HepG2 (cell line): ENCODE measurements at regions not wholly inside any gene's neighbourhood (a gene's known extent, or its start where the extent isn't known, plus 50 kb on each side); places are given as distances from the start of the nearest gene placed in this dataset.

ENCODE experiments used
- ATAC-seq: fragments of 200-7000 bp; cut with Tn5 transposase; 3 replicates; pipeline ENCODE4 v1.9.1; 2020; ENCODE audit warnings: mild to moderate bottlenecking, moderate library complexity
- BruUV-seq: library from RNA; stranded (reverse); fragments of 400-500 nt; replicated peaks from 2 replicates; lab custom pipeline; 2021; lab: Mats Ljungman, UMichigan
- CTCF ChIA-PET: fragments of 300-600 bp; formaldehyde crosslinking; extraction: SDS; loops from one replicate; lab custom pipeline; 2021; ENCODE audit warnings: low total read pairs, inconsistent platforms, low intra/inter-chr PET ratio; lab: Yijun Ruan, JAX
- POLR2A ChIA-PET: fragments of 350-600 bp; sonication (Branson Sonifier 250); formaldehyde crosslinking; loops from one replicate; lab custom pipeline; 2020; ENCODE audit warnings: antibody characterized with exemption, inconsistent platforms; lab: Yijun Ruan, JAX
- DNase-seq: peaks from one replicate; pipeline ENCODE4 v3.0.0-alpha.2; 2015; ENCODE audit warnings: low spot score
- FAIRE-seq: peaks from 3 replicates; lab custom pipeline; 2011; peaks lifted over from hg19 to GRCh38; lab: Jason Lieb, UNC
- H2AFZ ChIP-seq: one replicate; pipeline ENCODE4 v1.6.1; 2011; ENCODE audit warnings: low read length, inconsistent platforms
- H3K27ac ChIP-seq: fragments of 300-600 bp; 3 replicates; pipeline ENCODE4 v1.8.0; 2011; ENCODE audit warnings: mixed run types, mild to moderate bottlenecking, mixed read lengths, low read length, inconsistent platforms; ENCODE audit not compliant: insufficient read depth; ENCODE audit errors: extremely low read length
- H3K27me3 ChIP-seq, 2 experiments: fragments of 200-600 bp in 1 of 2; 2 replicates in 1 of 2; 3 replicates in 1 of 2; pipeline versions ENCODE4 v1.6.0 to v1.8.0; 2011; ENCODE audit warnings: low read length in 2 of 2, mild to moderate bottlenecking in 2 of 2, moderate library complexity in 2 of 2, inconsistent platforms in 1 of 2; ENCODE audit not compliant: insufficient read depth in 2 of 2, control insufficient read depth in 1 of 2
- H3K36me3 ChIP-seq, 2 experiments: fragments of 200-600 bp in 1 of 2; replicated peaks in 1 of 2; 2 replicates in 1 of 2; 3 replicates in 1 of 2; pipeline versions ENCODE4 v1.5.1 to v1.8.0; 2011; ENCODE audit warnings: low read length in 2 of 2, inconsistent platforms in 1 of 2; ENCODE audit not compliant: insufficient read depth in 2 of 2, control insufficient read depth in 1 of 2
- H3K4me1 ChIP-seq: 2 replicates; pipeline ENCODE4 v1.5.1; 2012; ENCODE audit warnings: low read length, inconsistent platforms; ENCODE audit not compliant: insufficient read depth
- H3K4me2 ChIP-seq: 2 replicates; pipeline ENCODE4 v1.6.0; 2011; ENCODE audit warnings: low read depth, low read length, inconsistent platforms
- H3K4me3 ChIP-seq, 3 experiments: fragments of 200-600 bp in 1 of 3; sonication (generic), shearing (Covaris generic) in 1 of 3; replicated peaks in 1 of 3; 2 replicates each; pipeline ENCODE4 v1.5.1; 2011 to 2016; ENCODE audit warnings: low read length in 3 of 3, inconsistent platforms in 2 of 3, low read depth in 2 of 3, mild to moderate bottlenecking in 2 of 3, control low read depth in 1 of 3, mixed read lengths in 1 of 3; ENCODE audit not compliant: insufficient read depth in 1 of 3
- H3K79me2 ChIP-seq: one replicate; pipeline ENCODE4 v1.6.1; 2011; ENCODE audit warnings: low read length, inconsistent platforms; ENCODE audit not compliant: insufficient read depth
- H3K9ac ChIP-seq: 2 replicates; pipeline ENCODE4 v1.6.0; 2011; ENCODE audit warnings: mild to moderate bottlenecking, low read depth, low read length, inconsistent platforms; ENCODE audit not compliant: insufficient read depth
- H3K9me3 ChIP-seq: 2 replicates; pipeline ENCODE4 v1.5.1; 2012; ENCODE audit warnings: mild to moderate bottlenecking, low read length
- H4K20me1 ChIP-seq: 2 replicates; pipeline ENCODE4 v1.6.0; 2011; ENCODE audit warnings: inconsistent platforms, mild to moderate bottlenecking, low read length, moderate library complexity; ENCODE audit not compliant: insufficient read depth
- CEBPG ChIP-seq: IDR thresholded peaks from 2 replicates; pipeline ENCODE4 v1.6.1; 2016
- HIC2 ChIP-seq: sonication (generic); formaldehyde crosslinking; IDR thresholded peaks from 2 replicates; pipeline ENCODE4 v1.9.0; 2022; ENCODE audit warnings: low read depth, missing genetic modification reagents
- HMGXB4 ChIP-seq, 2 experiments: sonication (generic) in 1 of 2; formaldehyde crosslinking in 1 of 2; IDR thresholded peaks; 2 replicates each; pipeline versions ENCODE4 v1.4.0 to v1.6.1; 2018 to 2020; ENCODE audit warnings: missing genetic modification reagents in 2 of 2, borderline replicate concordance in 1 of 2, low read depth in 1 of 2, mild to moderate bottlenecking in 1 of 2, missing biosample characterization in 1 of 2
- KAT8 ChIP-seq: IDR thresholded peaks from 2 replicates; pipeline ENCODE4 v1.6.1; 2016; ENCODE audit warnings: missing genetic modification reagents, missing compliant biosample characterization
- MAF1 ChIP-seq: sonication (generic); formaldehyde crosslinking; IDR thresholded peaks from 2 replicates; pipeline ENCODE4 v1.5.0; 2020; ENCODE audit warnings: missing genetic modification reagents, borderline replicate concordance
- RXRA ChIP-seq: sonication (generic); formaldehyde crosslinking; IDR thresholded peaks from 2 replicates; pipeline ENCODE4 v1.5.1; 2020; ENCODE audit warnings: missing genetic modification reagents
- SNAPC4 ChIP-seq: sonication (generic); formaldehyde crosslinking; IDR thresholded peaks from 2 replicates; pipeline ENCODE4 v1.4.0; 2020; ENCODE audit warnings: mild to moderate bottlenecking, missing genetic modification reagents
- STAG1 ChIP-seq: sonication (generic); formaldehyde crosslinking; IDR thresholded peaks from 2 replicates; pipeline ENCODE4 v1.4.0; 2020; ENCODE audit warnings: missing genetic modification reagents
- ZNF136 ChIP-seq: sonication (generic); formaldehyde crosslinking; IDR thresholded peaks from 2 replicates; pipeline ENCODE4 v1.8.1; 2022; ENCODE audit warnings: low read depth, mild to moderate bottlenecking, moderate library complexity, missing genetic modification reagents
- ZNF331 ChIP-seq: sonication (generic); formaldehyde crosslinking; IDR thresholded peaks from 2 replicates; pipeline ENCODE4 v1.4.0; 2020; ENCODE audit warnings: missing genetic modification reagents
- ZNF768 ChIP-seq: sonication (generic); formaldehyde crosslinking; IDR thresholded peaks from 2 replicates; pipeline ENCODE4 v1.4.0; 2020; ENCODE audit warnings: missing genetic modification reagents
- WGBS: methylation state at CpG from one replicate; pipeline ENCODE4 v1.1.6; 2017; ENCODE audit warnings: low lambda C conversion rate; 5-methylcytosine and 5-hydroxymethylcytosine counted together
- in situ Hi-C: cut with HindIII; loops from 2 replicates; pipeline ENCODE4 v1.10.0; 2017; ENCODE audit warnings: low pct_unique_long_range_greater_than_20kb; ENCODE audit not compliant: extremely low pct_ligation_motif_present
- intact Hi-C: fragments of 100-400 bp; cut with micrococcal nuclease; formaldehyde crosslinking; loops from one replicate; pipeline ENCODE4 v1.10.0; 2022; ENCODE audit not compliant: unreplicated experiment

GRCh38 chr2:239760596-239760995 is 264.5 kb downstream of the NDUFA10 start:
- Histone ChIP-seq H4K20me1 (no peaks in the 10 kb centered on the region), H3K4me1 (no peaks in the 10 kb centered on the region), H3K79me2 (no peaks in the 10 kb centered on the region), H3K4me3 (no peak overlapping the region), H3K9me3 (0 out of 2 replicates have a peak, but pooled peaks cover 6% of the 10 kb centered on the region), H3K4me2 (no peak overlapping the region), H2AFZ (no peak overlapping the region), H3K36me3 (no peaks in the 10 kb centered on the region), H3K9ac (no peak overlapping the region), H3K27ac (no peak overlapping the region), H3K27me3 (peaks cover 17 to 85% of the 10 kb centered on the region in 2 experiments; a peak in 4 of 5 replicates)
- no peak for FAIRE-seq
- DNase-seq = no peak
- intact Hi-C loops (no loop called here), in situ Hi-C loops (no loop called here)
- CTCF ChIA-PET = no interaction called here
- 5% methylated on average over 6 of the region's 6 CpGs for WGBS
- no TSS peak for BruUV-seq
- ATAC-seq = no peak
- POLR2A ChIA-PET = no interaction called here
- TF ChIP-seq ZNF331 (CRISPR knock-in tag) = no peak
- TF ChIP-seq HIC2 (CRISPR knock-in tag) = no peak
- TF ChIP-seq CEBPG (CRISPR knock-in tag) = no peak
- no peak for TF ChIP-seq RXRA (CRISPR knock-in tag)
- TF ChIP-seq ZNF768 = no peak
- TF ChIP-seq STAG1 (CRISPR knock-in tag) = no peak
- TF ChIP-seq ZNF136 (CRISPR knock-in tag) = no peak
- no peak for TF ChIP-seq MAF1 (CRISPR knock-in tag)
- no peak for TF ChIP-seq HMGXB4 (CRISPR knock-in tag; IDR thresholded peaks at IDR 0.05; ENCODE audit: borderline replicate concordance in 1 of 2, low read depth in 1 of 2)
- TF ChIP-seq SNAPC4 (CRISPR knock-in tag) = no peak
- no peak for TF ChIP-seq KAT8 (CRISPR knock-in tag)
